Stimulated activated CD8-positive, alpha-beta memory T cell treated with anti-CD3 and anti-CD28 coated beads, Interleukin-12 subunit alpha, Interleukin-12 subunit beta, amount 100 ng/mL, for 4 hours (primary cell): ENCODE measurements at regions not wholly inside any gene's neighbourhood (a gene's known extent, or its start where the extent isn't known, plus 50 kb on each side); places are given as distances from the start of the nearest gene placed in this dataset.

Experiments
- DNase-seq: peaks from one replicate; pipeline ENCODE4 v3.0.0-alpha.2; 2020; ENCODE audit warnings: low read depth

DNA sequence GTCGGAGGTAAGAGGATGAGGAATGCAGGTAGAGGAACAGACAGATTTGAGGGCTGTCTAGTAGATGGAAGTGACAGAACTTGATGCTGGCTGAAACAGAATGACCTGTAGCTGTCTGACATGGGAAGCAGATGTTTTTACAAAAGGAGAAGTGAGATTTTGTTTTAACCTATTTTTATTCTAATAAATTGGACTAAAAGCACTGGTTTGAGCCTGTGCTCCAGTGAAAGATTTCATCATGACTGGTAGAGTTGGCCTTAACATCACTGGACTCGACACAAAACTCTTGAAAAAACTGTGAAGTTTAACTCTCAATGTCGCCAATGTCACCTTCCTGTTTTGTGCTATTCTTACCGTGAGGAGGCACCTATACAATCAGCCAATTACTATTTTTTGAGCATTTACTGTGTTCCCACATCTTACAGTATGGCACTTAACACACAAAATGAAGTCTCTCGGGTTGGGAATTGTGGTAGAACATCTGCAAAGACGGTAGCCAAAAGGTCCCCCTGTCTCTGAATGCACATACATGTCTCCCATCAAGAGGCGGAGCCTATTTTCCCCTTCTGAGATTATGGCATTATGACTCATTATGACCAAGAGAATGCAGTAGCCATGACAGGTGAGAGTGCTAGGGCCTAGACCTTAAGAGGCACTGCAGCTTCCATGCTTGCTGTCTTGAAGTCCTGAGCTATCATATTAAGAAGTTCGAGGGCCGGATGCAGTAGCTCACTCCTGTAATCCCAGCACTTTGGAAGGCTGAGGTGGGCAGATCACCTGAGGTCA is 93.2 kb downstream of the FOXF2 start:
- no peak for DNase-seq

DNA sequence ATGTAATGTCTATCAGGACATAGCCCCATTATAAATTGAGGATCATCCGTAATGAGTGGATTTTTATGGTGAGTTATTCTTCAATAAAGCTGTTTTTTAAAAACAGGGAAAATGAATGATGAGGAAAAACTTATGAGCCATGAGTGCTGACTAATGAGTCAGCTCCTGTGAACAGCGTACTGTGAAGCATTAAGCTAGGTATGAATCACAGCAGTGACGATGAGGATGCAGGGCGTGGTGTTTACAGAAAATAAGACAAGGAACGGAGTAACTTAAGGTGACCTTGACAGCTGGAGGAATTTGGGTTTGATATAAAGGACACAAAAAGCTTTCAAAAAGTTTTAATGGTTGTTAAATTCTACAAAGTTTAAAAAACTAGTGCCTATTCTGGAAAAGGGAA is 96.3 kb downstream of the FOXF2 start:
- DNase-seq, result no peak

DNA sequence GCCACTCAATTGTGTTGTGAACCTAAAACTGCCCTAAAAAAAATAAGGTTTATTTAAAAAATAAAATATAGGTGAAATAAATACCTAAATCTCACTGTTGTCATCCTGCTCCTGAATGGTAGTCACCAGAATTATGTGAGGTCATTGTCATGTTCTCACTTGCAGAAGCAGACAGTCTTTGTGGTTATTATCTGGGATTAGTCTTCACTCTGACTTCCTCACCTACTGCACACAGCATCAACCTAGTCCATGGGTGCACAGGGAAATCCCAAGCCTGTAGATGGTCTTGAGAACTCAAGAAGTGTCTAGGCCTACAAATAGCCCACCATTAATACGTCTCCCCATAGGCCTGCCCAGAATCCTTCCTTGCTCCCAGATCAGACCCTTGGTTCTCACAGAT is 97.0 kb downstream of the FOXF2 start:
- no peak for DNase-seq

- no peak for DNase-seq
Measured at GRCh38 chr6:1487239-1487638, 97.9 kb downstream of the FOXF2 start.

DNA sequence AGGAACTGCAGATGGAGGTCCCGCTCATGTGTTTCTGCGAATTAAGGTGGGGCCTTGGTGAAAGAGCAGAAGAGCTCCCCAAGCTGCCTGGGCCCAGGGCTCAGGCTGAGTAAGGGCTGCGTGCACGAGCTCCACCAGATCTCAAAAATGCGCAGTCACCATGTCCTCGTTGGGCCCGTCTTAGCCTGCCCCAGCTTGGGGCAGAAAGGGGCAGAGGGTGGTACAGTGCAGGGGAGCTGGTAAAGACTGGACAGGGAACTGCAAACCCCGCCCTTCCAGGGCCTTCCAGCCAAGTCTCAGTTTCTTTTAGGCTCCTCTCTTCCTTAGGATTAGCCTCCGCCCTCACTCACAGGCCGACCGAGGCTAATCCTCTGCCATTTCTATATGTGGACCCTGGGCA is 101.6 kb downstream of the FOXF2 start:
- no peak for DNase-seq

GRCh38 chr6:1491591-1492319 is 102.4 kb downstream of the FOXF2 start:
- DNase-seq, result no peak

DNA sequence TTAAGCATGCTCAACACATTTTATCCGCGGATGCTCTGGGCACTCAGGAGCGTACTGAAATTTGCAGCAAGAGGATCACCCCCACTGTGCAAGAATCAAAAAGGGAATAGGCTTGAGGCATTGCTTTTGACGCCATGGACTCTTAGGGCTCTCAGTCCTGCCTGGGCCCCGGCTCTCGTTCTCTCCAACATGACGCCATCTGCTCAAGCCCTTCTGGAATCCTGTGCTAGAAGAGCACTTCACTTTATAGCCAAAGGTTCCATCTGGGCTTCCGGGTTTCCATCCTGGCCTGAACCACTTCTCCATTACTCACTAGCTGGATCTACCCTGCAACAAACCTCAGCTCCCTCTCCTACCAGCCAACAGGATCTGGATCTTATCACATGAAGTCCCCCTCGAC is 105.3 kb downstream of the FOXF2 start:
- no peak for DNase-seq

DNA sequence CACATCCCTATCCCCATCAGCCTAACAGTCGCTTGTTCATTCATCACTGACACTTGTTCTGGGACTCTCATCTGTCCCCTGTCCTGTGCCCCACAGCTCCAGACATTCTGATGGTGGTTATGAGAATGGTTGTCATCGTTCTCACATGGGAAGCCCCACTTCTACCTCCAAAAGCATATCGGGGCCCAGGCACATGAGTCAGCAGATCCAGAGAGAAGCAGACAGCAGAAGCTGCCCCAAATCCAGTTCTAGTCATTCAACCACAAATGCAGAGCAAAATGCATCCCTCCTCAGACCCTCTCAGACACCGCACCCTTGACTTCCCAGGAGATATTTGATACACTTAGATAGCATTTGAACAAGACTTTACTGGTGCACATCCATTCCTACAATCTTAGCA is 106.0 kb downstream of the FOXF2 start:
- no peak for DNase-seq

- no peak for DNase-seq
Measured at GRCh38 chr6:1496092-1496491, 106.7 kb downstream of the FOXF2 start.

- no peak for DNase-seq
Measured at GRCh38 chr6:1496836-1497760, 107.7 kb downstream of the FOXF2 start.

GRCh38 chr6:1497761-1498105 is 108.4 kb downstream of the FOXF2 start:
- DNase-seq, result no peak

- DNase-seq, result no peak
Measured at GRCh38 chr6:1498491-1499113, 109.2 kb downstream of the FOXF2 start.

DNA sequence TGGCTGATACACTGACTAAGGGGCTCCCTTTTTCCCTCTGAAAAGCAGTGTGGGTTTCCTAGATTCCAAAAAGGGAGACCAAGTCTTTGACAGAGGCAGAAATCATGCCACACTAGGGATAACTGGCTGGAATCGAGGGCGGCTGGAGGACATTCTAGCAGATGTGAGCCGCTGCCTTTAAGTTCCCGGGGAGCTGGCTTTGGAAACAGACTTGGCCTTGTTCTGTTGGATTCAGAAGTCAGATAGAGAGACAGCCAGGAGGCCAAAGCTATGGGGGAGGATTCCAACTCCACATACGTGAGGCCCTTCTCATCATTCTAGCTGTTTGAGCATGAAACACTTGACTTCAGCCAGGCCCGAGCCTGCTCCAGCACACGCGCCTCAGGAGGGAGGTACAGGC is 109.9 kb upstream of the FOXC1 start:
- DNase-seq, result no peak

DNA sequence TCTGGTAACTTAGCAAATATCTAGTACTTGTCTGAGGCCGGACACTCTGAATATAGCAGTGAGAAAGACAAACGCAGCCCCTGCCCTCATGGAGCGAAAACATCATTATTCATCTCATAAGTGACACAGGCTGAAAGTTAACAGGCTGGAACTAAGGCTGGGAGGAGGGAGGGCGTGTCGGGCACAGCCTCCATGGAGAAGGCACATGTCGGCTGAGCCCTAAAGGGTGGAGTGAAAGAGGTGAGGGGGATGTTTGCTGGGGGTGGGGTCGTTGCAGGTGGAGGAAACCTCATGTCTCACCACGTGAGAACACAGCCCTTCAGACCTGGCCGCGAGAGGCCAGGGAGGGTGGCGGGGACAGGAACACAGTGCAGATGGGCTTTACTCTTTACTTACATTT is 108.8 kb upstream of the FOXC1 start:
- DNase-seq, result no peak

DNA sequence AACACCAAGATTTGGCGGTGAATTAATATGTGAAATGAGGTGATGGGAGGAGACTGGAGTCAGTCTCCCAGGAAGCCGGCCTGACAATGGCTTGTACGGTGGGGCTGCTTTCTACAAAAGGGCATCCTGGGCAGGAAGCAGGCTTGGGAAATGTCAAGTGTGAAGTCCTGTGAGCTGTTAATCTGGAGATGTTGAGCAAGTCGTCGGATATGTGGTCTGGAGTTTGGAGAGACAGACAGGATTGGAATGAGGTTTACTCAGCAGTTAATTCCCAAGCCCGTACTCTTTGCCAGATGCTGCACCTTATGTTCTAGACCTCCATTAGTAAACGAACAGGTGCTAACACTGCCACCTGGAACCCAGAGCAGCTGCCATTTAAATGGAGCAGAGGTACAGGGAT is 107.7 kb upstream of the FOXC1 start:
- no peak for DNase-seq

DNA sequence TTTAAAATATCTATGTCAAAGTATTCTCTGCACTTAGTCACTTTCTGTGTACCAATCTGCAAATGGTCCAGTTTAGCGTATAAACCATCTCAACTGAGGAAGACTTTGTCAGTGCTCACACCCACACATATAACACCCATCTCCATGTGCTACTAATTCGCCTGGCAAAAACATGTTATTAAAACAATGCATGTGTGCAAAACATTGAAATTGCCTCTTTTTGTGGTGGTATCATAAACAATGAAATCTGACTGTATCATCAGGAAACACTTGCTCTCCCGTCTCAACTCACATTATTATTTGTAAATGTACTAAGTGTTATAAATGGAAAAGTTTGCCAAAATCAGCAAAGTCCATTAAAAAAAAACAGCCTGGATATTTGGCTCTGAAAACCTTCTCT is 105.9 kb upstream of the FOXC1 start:
- no peak for DNase-seq

- no peak for DNase-seq
Measured at GRCh38 chr6:1504465-1504864, 105.2 kb upstream of the FOXC1 start.

DNA sequence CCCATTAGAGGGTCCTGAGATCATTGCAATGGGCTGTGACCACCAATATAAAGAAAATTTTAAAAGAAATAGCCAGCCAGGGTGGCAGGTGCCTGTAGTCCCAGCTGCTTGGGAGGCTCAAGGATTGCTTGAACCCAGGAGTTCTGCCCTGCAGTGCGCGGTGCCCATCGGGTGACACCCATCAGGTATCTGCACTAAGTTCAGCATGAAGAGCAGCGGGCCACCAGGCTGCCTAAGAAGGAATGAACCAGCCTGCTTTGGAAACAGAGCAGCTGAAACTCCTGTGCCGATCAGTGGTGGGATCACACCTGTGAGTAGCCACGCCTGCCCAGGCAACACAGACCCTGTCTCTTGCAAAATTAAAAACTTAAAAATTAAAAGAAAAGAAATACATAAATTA is 102.5 kb upstream of the FOXC1 start:
- no peak for DNase-seq

DNA sequence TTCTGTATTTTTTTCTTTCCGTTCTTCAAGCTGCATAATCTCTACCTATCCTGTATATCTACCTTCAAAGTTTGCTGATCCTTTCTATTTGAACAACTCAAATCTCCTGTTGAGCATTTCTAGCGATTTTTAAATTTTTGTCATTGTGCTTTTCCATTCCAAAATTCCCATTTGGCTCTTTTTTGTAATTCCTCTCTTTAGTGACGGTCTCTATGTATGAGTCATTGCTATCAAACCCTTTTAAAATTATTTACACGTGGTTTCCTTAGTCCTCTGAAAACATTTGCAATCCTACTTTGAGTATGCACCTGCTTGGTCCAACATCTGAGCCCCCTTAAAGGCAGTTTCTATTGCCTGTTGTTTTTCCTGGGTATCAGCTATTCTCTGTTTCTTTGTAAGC is 100.5 kb upstream of the FOXC1 start:
- DNase-seq, result no peak

DNA sequence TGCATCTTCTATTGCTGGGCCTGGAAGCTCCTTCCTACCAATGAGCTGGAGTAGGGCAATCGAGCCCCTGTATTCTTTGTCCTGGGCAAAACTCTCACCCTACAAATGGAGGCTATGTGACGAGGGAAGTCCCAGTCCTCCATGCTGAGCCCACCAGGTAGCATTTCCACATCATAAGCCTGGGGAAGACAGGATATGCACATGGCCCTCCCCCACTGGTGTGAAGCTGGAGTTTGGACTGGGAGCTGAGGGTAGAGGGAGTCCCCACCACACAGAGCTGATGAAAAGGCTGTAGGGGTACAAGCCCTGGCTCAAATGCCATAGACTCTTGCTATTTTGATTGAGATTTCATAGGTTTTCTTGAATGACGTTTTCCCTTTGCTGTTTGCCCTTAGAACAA is 99.5 kb upstream of the FOXC1 start:
- no peak for DNase-seq

- no peak for DNase-seq
Measured at GRCh38 chr6:1513215-1513780, 96.4 kb upstream of the FOXC1 start.

GRCh38 chr6:1514078-1514477 is 95.6 kb upstream of the FOXC1 start:
- no peak for DNase-seq
